22Rv1 (cell line): ENCODE measurements at regions not wholly inside any gene's neighbourhood (a gene's known extent, or its start where the extent isn't known, plus 50 kb on each side); places are given as distances from the start of the nearest gene placed in this dataset.
"Not testable (repeated sequence)": the region's sequence is repeated elsewhere in the genome, so short reads cannot be mapped to it uniquely, and the experiment has no call there.

Experiments used
- H3K27ac ChIP-seq: fragments of 450-650 bp; 2 replicates; pipeline ENCODE4 v1.5.1; 2017
- CTCF ChIP-seq: fragments of 450-650 bp; IDR thresholded peaks from 2 replicates; pipeline ENCODE4 v1.5.1; 2017; ENCODE audit warnings: mild to moderate bottlenecking
- ZFX ChIP-seq: fragments of 450-650 bp; IDR thresholded peaks from 2 replicates; pipeline ENCODE4 v1.6.1; 2017; ENCODE audit warnings: antibody characterized with exemption, borderline replicate concordance

DNA sequence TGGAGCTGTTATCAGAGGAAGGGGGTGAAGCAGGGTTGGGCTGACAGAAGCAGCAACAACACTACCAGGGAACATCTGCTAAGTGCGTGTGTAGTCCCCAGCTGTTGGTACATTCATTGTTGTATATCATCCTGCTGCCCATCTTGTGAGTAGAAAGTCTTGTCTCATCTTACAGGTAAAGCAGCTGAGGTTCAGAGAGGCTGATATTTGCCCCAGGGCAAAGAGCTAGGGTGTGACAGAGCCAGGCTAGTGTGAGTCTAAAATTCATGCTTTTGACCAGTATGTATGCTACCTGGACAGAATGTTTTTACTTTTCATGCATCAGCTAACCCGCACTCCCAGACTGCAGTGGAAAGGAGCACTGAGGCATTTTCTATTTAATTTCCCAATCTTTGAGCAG lies 221.6 kb downstream of the STK31 start:
- no peak overlapping the region for H3K27ac ChIP-seq
- TF ChIP-seq ZFX (no peak), CTCF (no peak)

GRCh38 chr7:23938215-23938614 lies 228.2 kb downstream of the STK31 start:
- TF ChIP-seq CTCF (no peak), ZFX (no peak)
- no peak overlapping the region for H3K27ac ChIP-seq

DNA sequence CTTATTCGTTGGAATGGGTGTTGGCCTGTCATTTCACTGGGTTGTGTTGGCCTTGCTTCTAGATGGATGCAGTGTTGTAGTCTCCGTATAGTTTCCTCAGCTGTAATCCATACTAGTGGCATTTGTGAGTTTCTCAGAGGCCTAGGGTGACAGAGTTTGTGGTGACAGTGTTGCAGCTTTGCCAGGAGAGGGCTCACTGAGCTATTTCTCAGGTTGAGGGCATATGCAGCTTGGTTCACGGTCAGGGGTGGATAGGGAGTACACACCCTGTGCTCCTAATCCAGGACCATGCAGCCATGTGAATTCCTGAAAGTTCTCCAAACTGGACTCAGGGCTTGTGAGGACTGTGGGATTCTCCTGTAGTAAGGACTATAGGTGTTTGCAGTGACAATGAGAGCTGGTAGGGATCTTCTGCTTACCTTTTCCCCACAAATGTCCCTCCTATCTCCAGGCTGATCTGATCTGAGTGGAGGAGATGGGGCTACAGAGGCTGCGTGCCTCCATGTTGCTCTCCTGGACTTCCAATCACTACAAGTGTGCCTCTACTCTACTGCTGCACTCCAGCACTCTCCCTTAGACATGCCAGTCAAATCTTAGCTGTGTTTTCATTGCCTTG lies 229.0 kb downstream of the STK31 start:
- TF ChIP-seq CTCF: peak; percentile 85
- no peak for TF ChIP-seq ZFX
- H3K27ac ChIP-seq: no peak overlapping the region

DNA sequence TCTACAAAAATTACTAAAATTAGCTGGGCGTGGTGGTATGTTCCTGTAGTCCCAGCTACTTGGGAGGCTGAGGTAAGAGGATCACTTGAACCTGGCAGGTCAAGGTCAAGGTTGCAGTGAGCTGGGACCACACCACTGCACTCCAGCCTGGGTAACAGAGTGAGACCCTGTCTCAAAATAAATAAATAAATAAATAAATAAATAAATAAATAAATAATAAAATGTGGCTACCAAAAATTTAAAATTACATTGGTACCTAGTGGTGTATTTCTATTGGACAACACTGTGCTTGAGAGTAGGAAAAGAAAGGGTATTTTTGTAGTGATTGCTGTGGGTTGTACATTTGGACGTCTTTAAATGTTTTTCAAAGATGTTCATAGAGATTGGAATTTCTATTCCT lies 229.7 kb downstream of the STK31 start:
- not testable (repeated sequence) for H3K27ac ChIP-seq

DNA sequence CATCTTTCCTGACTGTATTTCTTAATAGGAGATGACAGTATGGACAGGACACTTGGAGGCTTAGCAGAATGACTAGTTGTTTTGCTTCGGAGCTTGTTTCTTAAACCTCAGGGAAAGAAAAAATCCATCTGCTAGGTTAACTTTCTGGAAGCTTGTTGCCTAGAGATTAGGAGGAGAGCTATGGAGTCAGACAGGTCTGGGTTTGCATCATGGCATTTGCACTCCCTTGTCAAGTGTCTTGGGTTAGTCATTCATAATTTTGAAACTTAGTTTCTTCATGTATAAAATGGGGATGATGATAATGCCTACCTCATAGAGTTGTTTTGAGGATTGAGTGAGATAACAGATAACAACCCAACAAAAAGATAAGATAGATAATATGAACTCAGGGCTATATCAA lies 231.5 kb downstream of the STK31 start:
- no peak overlapping the region for H3K27ac ChIP-seq
- no peak for TF ChIP-seq ZFX
- no peak for TF ChIP-seq CTCF

DNA sequence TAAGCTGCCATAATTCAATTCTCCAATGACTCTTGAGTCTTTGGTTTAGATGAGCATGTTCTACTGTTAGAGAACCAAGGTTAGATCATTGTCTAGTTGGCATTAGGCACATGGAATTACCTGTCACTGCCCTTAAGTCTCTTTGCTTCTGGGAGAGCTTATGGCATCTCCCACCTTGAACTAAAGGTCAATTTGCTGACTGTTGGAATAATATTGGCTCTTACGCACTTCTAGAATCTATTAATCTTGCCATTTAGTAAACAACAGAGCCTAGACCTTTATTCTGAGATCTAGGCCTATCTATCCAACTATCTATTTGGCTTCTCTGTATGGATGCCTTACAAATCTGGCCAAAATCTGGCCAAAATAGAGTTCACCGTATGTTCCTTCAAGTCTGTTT lies 232.0 kb downstream of the STK31 start:
- H3K27ac ChIP-seq: no peak overlapping the region
- no peak for TF ChIP-seq CTCF
- TF ChIP-seq ZFX: no peak

DNA sequence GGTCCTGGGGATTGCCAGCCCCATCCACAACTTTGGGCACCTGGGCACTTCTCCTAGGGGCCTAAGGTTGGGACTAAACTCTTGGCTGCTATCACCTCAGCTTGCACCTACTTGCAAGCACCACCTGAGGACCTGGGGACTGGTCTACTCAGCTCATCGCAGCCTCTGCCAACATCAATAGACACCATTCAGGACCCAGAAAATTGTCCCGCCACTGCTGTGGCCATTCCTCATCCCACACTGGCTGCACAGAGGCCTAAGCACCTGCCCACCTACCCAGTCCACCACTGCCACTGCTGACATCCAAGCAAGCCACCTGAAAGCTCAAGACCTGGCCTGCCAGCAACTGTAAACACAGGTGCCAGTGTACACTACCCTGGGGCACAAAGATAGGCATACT lies 234.1 kb downstream of the STK31 start:
- no peak overlapping the region for H3K27ac ChIP-seq
- TF ChIP-seq CTCF (no peak), ZFX (no peak)

DNA sequence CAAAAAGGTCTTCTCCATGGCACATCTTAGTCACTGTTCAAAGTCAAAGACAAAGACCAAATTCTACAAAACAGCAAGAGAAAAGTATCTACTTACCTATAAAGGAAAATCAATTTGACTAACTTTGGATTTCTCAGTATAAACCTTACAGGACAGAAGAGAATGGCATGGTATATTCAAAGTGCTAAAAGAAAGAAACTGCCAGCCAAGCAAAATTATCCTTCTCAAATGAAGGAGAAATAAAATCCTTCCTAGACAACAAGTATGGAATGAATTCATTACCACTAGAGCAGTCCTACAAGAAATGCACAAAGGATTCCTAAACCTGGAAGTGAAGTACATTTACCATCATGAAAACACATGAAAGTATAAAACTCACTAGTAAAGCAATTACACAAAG lies 235.5 kb downstream of the STK31 start:
- H3K27ac ChIP-seq: no peak overlapping the region
- no peak for TF ChIP-seq ZFX
- no peak for TF ChIP-seq CTCF
